NCI-H2081 treated with DMSO at 0.1 percent for 48 hours (cell line): ENCODE measurements at regions not wholly inside any gene's neighbourhood (a gene's known extent, or its start where the extent isn't known, plus 50 kb on each side); places are given as distances from the start of the nearest gene placed in this dataset.

ENCODE experiments used
- DNase-seq: peaks from one replicate; lab custom pipeline; 2025; lab: John Stamatoyannopoulos, UW

GRCh38 chr16:72317446-72317845 lies 145.5 kb upstream of the PMFBP1 start:
- DNase-seq = no peak

GRCh38 chr16:72313903-72314302 lies 141.9 kb upstream of the PMFBP1 start:
- DNase-seq = no peak

GRCh38 chr16:72312828-72313227 lies 140.9 kb upstream of the PMFBP1 start:
- DNase-seq = no peak

- no peak for DNase-seq
Measured at GRCh38 chr16:72311426-72311825, 139.5 kb upstream of the PMFBP1 start.

GRCh38 chr16:72309001-72309400 lies 137.0 kb upstream of the PMFBP1 start:
- no peak for DNase-seq

- DNase-seq = no peak
Measured at GRCh38 chr16:72308396-72308795, 136.4 kb upstream of the PMFBP1 start.

- no peak for DNase-seq
Measured at GRCh38 chr16:72302332-72302731, 130.4 kb upstream of the PMFBP1 start.

GRCh38 chr16:72301523-72302236 lies 129.7 kb upstream of the PMFBP1 start:
- no peak for DNase-seq

- DNase-seq = no peak
Measured at GRCh38 chr16:72300892-72301291, 128.9 kb upstream of the PMFBP1 start.

- no peak for DNase-seq
Measured at GRCh38 chr16:72299684-72300243, 127.8 kb upstream of the PMFBP1 start.

- no peak for DNase-seq
Measured at GRCh38 chr16:72298961-72299360, 127.0 kb upstream of the PMFBP1 start.

- DNase-seq = no peak
Measured at GRCh38 chr16:72295914-72296313, 124.0 kb upstream of the PMFBP1 start.

GRCh38 chr16:72291531-72291981 lies 119.6 kb upstream of the PMFBP1 start:
- DNase-seq = no peak

- no peak for DNase-seq
Measured at GRCh38 chr16:72291121-72291520, 119.2 kb upstream of the PMFBP1 start.

GRCh38 chr16:72287649-72288048 lies 115.7 kb upstream of the PMFBP1 start:
- no peak for DNase-seq

- DNase-seq = no peak
Measured at GRCh38 chr16:72286936-72287620, 115.1 kb upstream of the PMFBP1 start.

- DNase-seq = no peak
Measured at GRCh38 chr16:72285728-72286127, 113.8 kb upstream of the PMFBP1 start.

- no peak for DNase-seq
Measured at GRCh38 chr16:72285324-72285723, 113.4 kb upstream of the PMFBP1 start.

GRCh38 chr16:72284042-72284789 lies 112.3 kb upstream of the PMFBP1 start:
- DNase-seq = no peak

GRCh38 chr16:72282362-72282761 lies 110.4 kb upstream of the PMFBP1 start:
- no peak for DNase-seq

- no peak for DNase-seq
Measured at GRCh38 chr16:72278301-72278700, 106.3 kb upstream of the PMFBP1 start.

GRCh38 chr16:72277749-72278148 lies 105.8 kb upstream of the PMFBP1 start:
- DNase-seq = no peak
